ENCODE measurements at regions not wholly inside any gene's neighbourhood (a gene's known extent, or its start where the extent isn't known, plus 50 kb on each side); places are given as distances from the start of the nearest gene placed in this dataset.

DNA sequence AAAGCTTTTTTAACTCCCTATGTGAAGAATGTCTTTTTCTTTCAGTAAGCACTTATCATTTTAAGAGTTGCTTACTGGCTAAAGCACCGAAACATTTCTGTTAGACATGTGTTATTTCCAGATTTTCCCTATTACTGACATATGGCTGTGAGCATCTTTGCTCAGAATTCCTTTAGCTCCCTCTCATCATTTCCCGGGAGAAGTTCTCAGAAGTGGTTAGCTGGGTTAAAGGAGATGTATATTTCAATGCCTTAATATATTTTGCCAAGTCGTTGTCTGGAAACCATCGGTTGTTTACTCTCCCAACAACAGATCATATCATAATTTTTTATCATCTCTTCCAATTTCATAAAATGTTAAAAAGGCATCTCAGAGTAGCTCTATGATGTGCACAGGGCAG, 396.5 kb downstream of the OCA2 start:
- H3K27me3 ChIP-seq (ENCODE audit: control insufficient read depth, insufficient read depth, low read length), result no peaks in the 10 kb centered on the region
- no peak overlapping the region for H3K4me3 ChIP-seq (ENCODE audit: low read length)
- H3K27ac ChIP-seq (ENCODE audit: low read length), result no peak overlapping the region
- no peaks in the 10 kb centered on the region for H3K4me1 ChIP-seq (ENCODE audit: control insufficient read depth, insufficient read depth, low read length)
- no CpG with 5 or more reads among the region's 4 CpGs for WGBS (ENCODE audit: insufficient coverage, insufficient read length)
- H3K9me3 ChIP-seq (ENCODE audit: control insufficient read depth, insufficient read depth, low read length), result peaks cover under 1% of the 10 kb centered on the region; the same call in 1 of the 2 replicates
- no peak for DNase-seq (ENCODE audit: low read depth, low spot score)
- H3K36me3 ChIP-seq (ENCODE audit: control insufficient read depth, insufficient read depth, low read length), result no peaks in the 10 kb centered on the region

DNA sequence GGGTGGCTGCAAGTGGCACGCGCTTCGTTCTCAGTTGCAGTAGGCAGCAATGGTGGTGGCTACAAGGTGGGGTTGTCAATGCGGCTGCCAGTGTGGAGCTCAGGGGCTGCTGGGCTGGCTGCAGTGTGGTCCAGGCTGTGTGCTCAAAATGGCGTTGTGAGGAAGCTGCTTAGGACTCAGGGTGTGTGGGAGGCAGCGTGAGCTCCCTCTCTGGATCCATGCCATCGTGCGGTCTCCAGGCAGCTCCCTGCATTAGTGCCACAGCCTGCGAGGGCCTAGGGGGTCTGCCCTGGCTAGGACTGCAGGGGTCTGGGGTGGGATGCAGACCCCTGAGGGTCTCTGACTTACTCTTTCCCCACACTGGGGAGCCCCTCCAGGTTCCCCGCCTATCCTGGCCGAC, 397.2 kb downstream of the OCA2 start:
- Histone ChIP-seq H3K4me1 (ENCODE audit: control insufficient read depth, insufficient read depth, low read length) (no peaks in the 10 kb centered on the region), H3K36me3 (ENCODE audit: control insufficient read depth, insufficient read depth, low read length) (no peaks in the 10 kb centered on the region), H3K4me3 (ENCODE audit: low read length) (no peak overlapping the region), H3K27ac (ENCODE audit: low read length) (no peak overlapping the region), H3K27me3 (ENCODE audit: control insufficient read depth, insufficient read depth, low read length) (no peaks in the 10 kb centered on the region), H3K9me3 (ENCODE audit: control insufficient read depth, insufficient read depth, low read length) (no peaks in the 10 kb centered on the region)
- no peak for DNase-seq (ENCODE audit: low read depth, low spot score)
- WGBS (ENCODE audit: insufficient coverage, insufficient read length), result no CpG with 5 or more reads among the region's 11 CpGs

DNA sequence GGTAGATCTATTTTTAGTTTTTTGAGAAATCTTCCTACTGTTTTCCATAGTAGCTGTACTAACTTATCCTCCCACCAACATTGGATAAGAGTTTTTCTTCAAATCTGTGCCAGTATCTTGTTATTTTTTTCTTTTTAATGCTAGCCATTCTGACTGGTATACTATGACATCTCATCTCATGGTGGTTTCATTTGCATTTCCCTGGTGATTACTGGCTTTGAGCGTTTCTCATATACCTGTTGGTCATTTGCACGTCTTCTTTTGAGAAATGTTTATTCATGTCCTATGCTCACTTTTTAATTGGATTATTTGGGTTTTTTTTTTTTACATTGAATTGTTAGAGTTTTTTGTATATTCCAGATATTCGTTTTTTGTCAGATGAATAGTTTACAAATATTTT, 398.1 kb downstream of the OCA2 start:
- no peak for DNase-seq (ENCODE audit: low read depth, low spot score)
- no peak overlapping the region for H3K27ac ChIP-seq (ENCODE audit: low read length)
- no peak overlapping the region for H3K4me3 ChIP-seq (ENCODE audit: low read length)
- H3K36me3 ChIP-seq (ENCODE audit: control insufficient read depth, insufficient read depth, low read length), result no peaks in the 10 kb centered on the region
- WGBS (ENCODE audit: insufficient coverage, insufficient read length), result no CpG with 5 or more reads among the region's 3 CpGs
- no peaks in the 10 kb centered on the region for H3K27me3 ChIP-seq (ENCODE audit: control insufficient read depth, insufficient read depth, low read length)
- H3K9me3 ChIP-seq (ENCODE audit: control insufficient read depth, insufficient read depth, low read length), result no peaks in the 10 kb centered on the region
- H3K4me1 ChIP-seq (ENCODE audit: control insufficient read depth, insufficient read depth, low read length), result no peaks in the 10 kb centered on the region

DNA sequence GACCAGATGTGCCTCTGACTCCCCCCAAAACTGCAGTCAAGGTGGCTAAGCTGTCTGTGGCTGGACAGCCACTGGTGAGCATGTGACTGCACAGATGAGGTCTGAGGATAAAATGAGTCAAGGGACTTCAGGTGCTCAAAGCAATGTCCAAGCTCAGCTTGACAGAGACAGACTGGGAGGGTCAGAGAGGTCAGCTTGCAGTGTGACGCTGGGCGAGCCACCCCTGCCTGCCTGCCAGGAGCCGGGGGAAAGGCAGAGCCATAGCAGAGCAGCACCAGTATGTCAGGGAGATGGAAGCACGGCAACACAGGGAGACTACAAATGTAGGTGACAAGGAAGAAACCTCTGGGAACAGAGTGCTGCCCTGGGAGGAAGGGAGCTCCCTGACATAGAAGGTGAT, 399.4 kb downstream of the OCA2 start:
- Histone ChIP-seq H3K9me3 (ENCODE audit: control insufficient read depth, insufficient read depth, low read length) (no peaks in the 10 kb centered on the region), H3K36me3 (ENCODE audit: control insufficient read depth, insufficient read depth, low read length) (no peaks in the 10 kb centered on the region), H3K27me3 (ENCODE audit: control insufficient read depth, insufficient read depth, low read length) (no peaks in the 10 kb centered on the region), H3K27ac (ENCODE audit: low read length) (no peak overlapping the region), H3K4me1 (ENCODE audit: control insufficient read depth, insufficient read depth, low read length) (no peaks in the 10 kb centered on the region), H3K4me3 (ENCODE audit: low read length) (no peak overlapping the region)
- WGBS (ENCODE audit: insufficient coverage, insufficient read length), result no CpG with 5 or more reads among the region's 4 CpGs
- DNase-seq (ENCODE audit: low read depth, low spot score), result no peak

DNA sequence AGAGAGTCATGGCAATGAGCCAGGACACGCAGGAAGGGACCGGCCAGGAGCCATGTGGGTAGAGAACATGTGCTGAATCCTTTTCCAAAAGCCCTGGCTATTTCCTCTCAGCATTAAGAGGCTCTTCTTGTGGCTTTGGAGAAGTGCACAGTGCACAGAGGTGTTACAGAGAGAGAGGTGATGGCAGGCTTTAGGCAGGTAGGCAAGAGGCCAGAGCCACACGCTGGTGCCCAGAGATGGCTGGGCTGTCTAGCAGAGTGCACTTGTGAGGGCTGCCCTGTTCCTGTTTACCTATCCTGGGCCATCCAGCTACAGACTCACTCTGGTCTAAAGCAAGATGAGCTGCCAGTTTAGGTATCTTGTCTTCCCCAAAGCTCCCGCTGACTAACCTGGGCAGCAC, 402.6 kb downstream of the OCA2 start:
- peaks cover 2% of the 10 kb centered on the region for H3K9me3 ChIP-seq (ENCODE audit: control insufficient read depth, insufficient read depth, low read length)

DNA sequence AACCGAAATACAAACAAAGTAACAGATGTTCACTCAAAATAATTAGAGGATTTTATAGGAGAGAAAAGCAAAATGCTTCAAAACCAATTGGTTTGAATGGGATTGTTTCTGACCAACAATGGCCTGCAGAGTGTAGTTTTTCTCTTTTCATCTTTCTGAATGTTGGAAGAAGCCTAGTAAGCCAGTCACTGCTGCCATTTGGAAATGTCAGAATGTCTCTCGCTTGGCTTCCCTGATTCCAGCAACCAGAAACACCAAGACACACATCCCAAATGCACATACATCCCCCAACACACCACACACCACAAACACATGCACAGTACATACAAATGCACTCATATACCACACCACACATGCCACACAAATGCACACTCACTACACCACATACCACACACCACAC, 403.4 kb downstream of the OCA2 start:
- no peaks in the 10 kb centered on the region for H3K36me3 ChIP-seq (ENCODE audit: control insufficient read depth, insufficient read depth, low read length)
- H3K27me3 ChIP-seq (ENCODE audit: control insufficient read depth, insufficient read depth, low read length), result no peaks in the 10 kb centered on the region
- WGBS (ENCODE audit: insufficient coverage, insufficient read length), result no CpG with 5 or more reads among the region's 2 CpGs
- DNase-seq (ENCODE audit: low read depth, low spot score), result no peak
- no peak overlapping the region for H3K27ac ChIP-seq (ENCODE audit: low read length)
- no peak overlapping the region for H3K4me3 ChIP-seq (ENCODE audit: low read length)
- H3K9me3 ChIP-seq (ENCODE audit: control insufficient read depth, insufficient read depth, low read length), result peaks cover 2% of the 10 kb centered on the region
- H3K4me1 ChIP-seq (ENCODE audit: control insufficient read depth, insufficient read depth, low read length), result no peaks in the 10 kb centered on the region

More for the DNA sequence above, 402.6 kb downstream of the OCA2 start:
- Histone ChIP-seq H3K4me1 (ENCODE audit: control insufficient read depth, insufficient read depth, low read length) (no peaks in the 10 kb centered on the region), H3K27me3 (ENCODE audit: control insufficient read depth, insufficient read depth, low read length) (no peaks in the 10 kb centered on the region), H3K27ac (ENCODE audit: low read length) (no peak overlapping the region), H3K36me3 (ENCODE audit: control insufficient read depth, insufficient read depth, low read length) (no peaks in the 10 kb centered on the region), H3K4me3 (ENCODE audit: low read length) (no peak overlapping the region)
- no peak for DNase-seq (ENCODE audit: low read depth, low spot score)
- no CpG with 5 or more reads among the region's 4 CpGs for WGBS (ENCODE audit: insufficient coverage, insufficient read length)

DNA sequence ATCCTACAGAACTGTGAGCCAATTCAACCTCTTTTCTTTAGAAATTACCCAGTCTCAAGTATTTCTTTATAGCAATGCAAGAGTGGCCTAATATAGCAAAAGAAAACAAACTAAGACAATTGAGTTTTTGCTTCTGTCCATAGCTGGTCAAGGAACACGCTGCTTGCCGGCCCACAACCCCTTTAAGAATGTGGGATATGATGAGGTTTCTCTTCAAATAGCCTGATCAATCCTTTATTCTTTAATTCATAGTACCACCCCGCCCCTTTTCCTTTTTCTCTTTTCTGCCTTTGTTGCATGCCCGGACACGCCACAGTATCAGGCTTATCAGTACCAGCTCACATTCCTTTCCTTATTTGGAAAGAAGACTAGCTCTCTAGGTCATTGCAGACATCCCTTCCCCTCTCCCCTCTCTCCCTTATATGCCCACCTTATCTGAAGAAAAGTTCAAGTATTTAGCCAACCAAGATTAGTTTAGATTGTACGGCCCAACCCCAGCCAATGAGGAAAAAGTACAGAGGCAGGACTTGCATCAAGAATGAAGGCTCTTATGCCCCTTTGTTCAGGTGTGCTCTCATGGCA, 404.5 kb downstream of the OCA2 start:
- Histone ChIP-seq H3K9me3 (ENCODE audit: control insufficient read depth, insufficient read depth, low read length) (peaks cover 2% of the 10 kb centered on the region), H3K4me3 (ENCODE audit: low read length) (no peak overlapping the region), H3K36me3 (ENCODE audit: control insufficient read depth, insufficient read depth, low read length) (no peaks in the 10 kb centered on the region), H3K27ac (ENCODE audit: low read length) (no peak overlapping the region), H3K4me1 (ENCODE audit: control insufficient read depth, insufficient read depth, low read length) (no peaks in the 10 kb centered on the region), H3K27me3 (ENCODE audit: control insufficient read depth, insufficient read depth, low read length) (no peaks in the 10 kb centered on the region)
- no peak for DNase-seq (ENCODE audit: low read depth, low spot score)
- no CpG with 5 or more reads among the region's 6 CpGs for WGBS (ENCODE audit: insufficient coverage, insufficient read length)

DNA sequence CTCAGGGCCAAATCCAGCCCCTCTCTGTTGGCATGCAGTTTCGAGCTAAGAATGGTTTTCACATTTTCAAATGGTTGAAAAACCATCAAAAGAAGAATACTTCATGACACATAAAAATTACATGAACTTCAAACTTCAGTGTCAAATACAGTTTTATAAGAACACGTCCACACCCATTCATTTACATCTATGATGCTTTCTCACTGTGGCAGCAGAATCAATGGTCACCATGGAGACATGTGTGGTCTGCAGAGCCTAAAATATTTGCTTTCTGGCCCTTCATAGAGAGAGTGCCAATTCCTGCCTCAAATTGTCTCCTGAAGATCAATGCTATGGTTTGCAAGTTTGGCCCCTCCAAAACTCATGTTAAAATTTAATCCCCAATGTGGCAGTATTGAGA, 405.8 kb downstream of the OCA2 start:
- no CpG with 5 or more reads among the region's 2 CpGs for WGBS (ENCODE audit: insufficient coverage, insufficient read length)
- no peaks in the 10 kb centered on the region for H3K27me3 ChIP-seq (ENCODE audit: control insufficient read depth, insufficient read depth, low read length)
- H3K4me3 ChIP-seq (ENCODE audit: low read length), result no peak overlapping the region
- H3K4me1 ChIP-seq (ENCODE audit: control insufficient read depth, insufficient read depth, low read length), result no peaks in the 10 kb centered on the region
- H3K9me3 ChIP-seq (ENCODE audit: control insufficient read depth, insufficient read depth, low read length), result peaks cover 2% of the 10 kb centered on the region
- no peaks in the 10 kb centered on the region for H3K36me3 ChIP-seq (ENCODE audit: control insufficient read depth, insufficient read depth, low read length)
- no peak for DNase-seq (ENCODE audit: low read depth, low spot score)
- H3K27ac ChIP-seq (ENCODE audit: low read length), result no peak overlapping the region

DNA sequence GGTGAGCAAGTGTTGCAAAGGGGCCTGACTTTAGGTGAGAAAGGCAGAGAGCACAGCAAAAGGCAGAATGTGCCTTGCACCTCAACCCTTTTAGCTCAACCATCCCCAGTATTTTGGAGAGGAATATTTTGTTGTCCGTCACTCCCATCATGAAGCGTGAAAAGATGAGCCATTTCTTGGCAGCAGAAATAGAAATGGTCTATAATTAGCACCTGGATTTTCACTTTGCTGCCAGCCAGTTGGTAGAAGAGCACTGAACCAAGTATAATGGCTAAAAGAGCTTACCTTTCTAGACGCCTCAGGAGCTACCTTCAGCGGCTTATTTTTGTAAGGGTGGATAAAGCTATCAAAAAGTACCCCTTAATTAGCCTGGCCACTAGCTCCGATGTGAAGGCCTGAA, 406.7 kb downstream of the OCA2 start:
- H3K4me1 ChIP-seq (ENCODE audit: control insufficient read depth, insufficient read depth, low read length), result no peaks in the 10 kb centered on the region
- no peaks in the 10 kb centered on the region for H3K27me3 ChIP-seq (ENCODE audit: control insufficient read depth, insufficient read depth, low read length)
- H3K4me3 ChIP-seq (ENCODE audit: low read length), result no peak overlapping the region
- no peak for DNase-seq (ENCODE audit: low read depth, low spot score)
- H3K9me3 ChIP-seq (ENCODE audit: control insufficient read depth, insufficient read depth, low read length), result peaks cover 2% of the 10 kb centered on the region
- H3K36me3 ChIP-seq (ENCODE audit: control insufficient read depth, insufficient read depth, low read length), result no peaks in the 10 kb centered on the region
- H3K27ac ChIP-seq (ENCODE audit: low read length), result no peak overlapping the region
- WGBS (ENCODE audit: insufficient coverage, insufficient read length), result no CpG with 5 or more reads among the region's 5 CpGs

DNA sequence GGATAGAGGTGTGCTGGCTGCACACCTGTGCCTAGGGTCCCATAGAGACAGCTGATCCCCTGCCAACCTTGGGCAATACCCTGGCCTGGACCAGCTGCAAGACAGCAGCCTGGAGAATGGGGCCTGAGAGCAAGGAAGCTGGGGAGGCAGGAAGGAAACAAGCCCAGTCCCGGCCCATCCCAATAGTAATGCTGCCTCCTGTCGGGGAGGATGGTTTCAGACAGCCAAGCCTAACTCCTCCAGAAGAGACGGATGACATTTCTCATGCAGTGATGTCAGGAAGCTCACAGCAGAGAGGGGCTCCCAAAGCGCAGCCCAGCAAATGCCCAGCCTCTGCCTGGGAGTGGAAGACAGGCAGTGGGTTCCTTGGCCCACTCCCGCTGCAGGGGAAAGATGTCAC, 408.8 kb downstream of the OCA2 start:
- Histone ChIP-seq H3K4me3 (ENCODE audit: low read length) (no peak overlapping the region; the same call in 1 of the 2 replicates), H3K9me3 (ENCODE audit: control insufficient read depth, insufficient read depth, low read length) (peaks cover 2% of the 10 kb centered on the region), H3K27ac (ENCODE audit: low read length) (no peak overlapping the region), H3K27me3 (ENCODE audit: control insufficient read depth, insufficient read depth, low read length) (no peaks in the 10 kb centered on the region), H3K4me1 (ENCODE audit: control insufficient read depth, insufficient read depth, low read length) (no peaks in the 10 kb centered on the region), H3K36me3 (ENCODE audit: control insufficient read depth, insufficient read depth, low read length) (no peaks in the 10 kb centered on the region)
- DNase-seq (ENCODE audit: low read depth, low spot score), result no peak
- WGBS (ENCODE audit: insufficient coverage, insufficient read length), result no CpG with 5 or more reads among the region's 5 CpGs

DNA sequence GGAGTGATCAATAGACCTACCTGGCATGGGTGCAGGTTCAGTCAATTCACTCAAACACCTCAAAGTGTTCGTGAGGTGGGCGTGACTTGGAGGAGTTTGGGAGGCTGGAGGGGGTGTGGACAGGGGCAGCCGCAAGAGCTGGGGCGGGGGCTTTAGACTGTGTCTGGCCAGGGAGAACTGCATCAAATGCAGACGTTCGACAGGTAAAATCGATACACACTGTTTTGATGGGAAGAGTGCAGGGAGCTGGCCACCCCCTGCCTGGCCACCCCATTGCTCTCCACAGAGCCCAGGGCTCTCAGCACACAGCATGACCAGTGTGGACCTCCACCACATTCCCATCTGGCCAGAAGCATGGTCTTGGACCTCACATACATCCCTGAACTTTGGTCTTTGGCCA, 412.1 kb downstream of the OCA2 start:
- no peak overlapping the region for H3K4me3 ChIP-seq (ENCODE audit: low read length)
- no peak overlapping the region for H3K27ac ChIP-seq (ENCODE audit: low read length)
- WGBS (ENCODE audit: insufficient coverage, insufficient read length), result no CpG with 5 or more reads among the region's 7 CpGs
- DNase-seq (ENCODE audit: low read depth, low spot score), result no peak
- peaks cover 1% of the 10 kb centered on the region for H3K9me3 ChIP-seq (ENCODE audit: control insufficient read depth, insufficient read depth, low read length)
- no peaks in the 10 kb centered on the region for H3K36me3 ChIP-seq (ENCODE audit: control insufficient read depth, insufficient read depth, low read length)
- no peaks in the 10 kb centered on the region; the same call in 1 of the 2 replicates for H3K27me3 ChIP-seq (ENCODE audit: control insufficient read depth, insufficient read depth, low read length)
- no peaks in the 10 kb centered on the region for H3K4me1 ChIP-seq (ENCODE audit: control insufficient read depth, insufficient read depth, low read length)
